AG04450 (cell line): ENCODE measurements at regions not wholly inside any gene's neighbourhood (a gene's known extent, or its start where the extent isn't known, plus 50 kb on each side); places are given as distances from the start of the nearest gene placed in this dataset.
"Not testable (repeated sequence)": the region's sequence is repeated elsewhere in the genome, so short reads cannot be mapped to it uniquely, and the experiment has no call there.

ENCODE experiments used
- CTCF ChIA-PET: fragments of 300-600, 350-600 bp; formaldehyde crosslinking; extraction: SDS; loops from one replicate; lab custom pipeline; 2022; ENCODE audit warnings: antibody characterized with exemption, inconsistent platforms; lab: Charles Lee
- POLR2A ChIA-PET: fragments of 350-600 bp; formaldehyde crosslinking; extraction: SDS; loops from one replicate; lab custom pipeline; 2021; ENCODE audit warnings: antibody characterized with exemption, inconsistent platforms; lab: Yijun Ruan, JAX
- DNase-seq: peaks from one replicate; pipeline ENCODE4 v3.0.0-alpha.2; 2011; ENCODE audit warnings: low read depth, low spot score
- H3K27ac ChIP-seq: one replicate; pipeline ENCODE4 v1.5.1; 2012; ENCODE audit warnings: low read depth, low read length, control low read depth
- H3K27me3 ChIP-seq: one replicate; pipeline ENCODE4 v1.6.0; 2012; ENCODE audit warnings: low read length; ENCODE audit not compliant: control insufficient read depth, insufficient read depth
- H3K4me3 ChIP-seq: 2 replicates; pipeline ENCODE4 v1.5.1; 2011; ENCODE audit warnings: mild to moderate bottlenecking, low read depth, low read length, control low read depth
- H3K9me3 ChIP-seq: 2 replicates; pipeline ENCODE4 v1.5.1; 2012; ENCODE audit warnings: low read length; ENCODE audit not compliant: control insufficient read depth, insufficient read depth
- TF ChIP-seq, protein P1 (sequence below): IDR thresholded peaks from 2 replicates; pipeline ENCODE4 v1.5.1; 2011; ENCODE audit warnings: low read depth, low read length, control low read depth, inconsistent platforms

DNA sequence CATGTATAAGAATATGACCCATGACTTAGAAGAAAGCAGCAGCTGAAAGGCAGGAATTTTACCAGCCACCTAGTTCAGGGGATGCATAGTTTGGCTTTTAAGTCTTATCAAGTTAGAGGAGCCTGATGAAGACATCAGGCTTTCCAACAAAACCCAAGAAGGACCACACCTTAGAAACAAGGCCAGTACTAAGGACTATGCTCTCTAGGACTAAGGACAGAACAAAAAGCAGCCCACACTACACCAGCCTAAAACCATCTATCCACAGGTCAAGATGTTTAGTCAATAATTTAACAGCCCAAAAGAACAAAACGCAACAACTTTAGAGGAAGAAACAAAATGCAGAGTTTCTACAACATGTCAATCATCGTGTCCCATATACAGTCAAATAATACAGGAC, 408.9 kb upstream of the RGMB start:
- H3K27me3 ChIP-seq: no peaks in the 10 kb centered on the region
- no peak for DNase-seq
- ChIA-PET POLR2A (no interaction called here), CTCF (interaction anchor here (3.5 kb wide), 1 partner anchor 404 kb away, joined by 14 read pairs; no protein-coding TSS in a partner anchor)
- H3K4me3 ChIP-seq: no peak overlapping the region
- H3K27ac ChIP-seq: no peak overlapping the region
- TF ChIP-seq, protein P1, sequence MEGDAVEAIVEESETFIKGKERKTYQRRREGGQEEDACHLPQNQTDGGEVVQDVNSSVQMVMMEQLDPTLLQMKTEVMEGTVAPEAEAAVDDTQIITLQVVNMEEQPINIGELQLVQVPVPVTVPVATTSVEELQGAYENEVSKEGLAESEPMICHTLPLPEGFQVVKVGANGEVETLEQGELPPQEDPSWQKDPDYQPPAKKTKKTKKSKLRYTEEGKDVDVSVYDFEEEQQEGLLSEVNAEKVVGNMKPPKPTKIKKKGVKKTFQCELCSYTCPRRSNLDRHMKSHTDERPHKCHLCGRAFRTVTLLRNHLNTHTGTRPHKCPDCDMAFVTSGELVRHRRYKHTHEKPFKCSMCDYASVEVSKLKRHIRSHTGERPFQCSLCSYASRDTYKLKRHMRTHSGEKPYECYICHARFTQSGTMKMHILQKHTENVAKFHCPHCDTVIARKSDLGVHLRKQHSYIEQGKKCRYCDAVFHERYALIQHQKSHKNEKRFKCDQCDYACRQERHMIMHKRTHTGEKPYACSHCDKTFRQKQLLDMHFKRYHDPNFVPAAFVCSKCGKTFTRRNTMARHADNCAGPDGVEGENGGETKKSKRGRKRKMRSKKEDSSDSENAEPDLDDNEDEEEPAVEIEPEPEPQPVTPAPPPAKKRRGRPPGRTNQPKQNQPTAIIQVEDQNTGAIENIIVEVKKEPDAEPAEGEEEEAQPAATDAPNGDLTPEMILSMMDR: no peak
- H3K9me3 ChIP-seq: peaks cover 5% of the 10 kb centered on the region; the same call in 1 of the 2 replicates

DNA sequence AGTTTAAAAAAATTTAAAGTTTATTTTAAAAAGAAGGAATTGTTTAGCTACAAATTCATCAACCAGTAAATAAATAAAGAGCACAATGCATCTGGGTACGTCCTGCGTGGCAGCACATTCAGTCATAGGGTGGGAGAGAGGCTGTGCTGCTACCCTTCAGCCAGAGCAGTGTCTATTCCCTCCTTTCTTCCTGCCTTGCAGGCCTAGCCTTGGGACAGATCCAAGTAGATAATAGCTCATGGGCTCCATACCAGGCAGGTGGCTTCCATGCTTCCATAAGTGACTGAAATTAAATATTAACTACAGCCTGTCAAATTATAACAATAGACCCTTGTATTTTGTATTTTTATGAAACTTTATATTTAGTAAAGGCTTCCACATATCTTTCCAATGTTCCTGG, 408.3 kb upstream of the RGMB start:
- Histone ChIP-seq H3K27me3 (no peaks in the 10 kb centered on the region), H3K9me3 (peaks cover 5% of the 10 kb centered on the region; the same call in 1 of the 2 replicates), H3K4me3 (no peak overlapping the region), H3K27ac (no peak overlapping the region)
- POLR2A ChIA-PET: no interaction called here
- TF ChIP-seq, protein P1: no peak
- DNase-seq: no peak
- CTCF ChIA-PET: interaction anchor here (3.5 kb wide), 1 partner anchor 404 kb away, joined by 14 read pairs; no protein-coding TSS in a partner anchor

DNA sequence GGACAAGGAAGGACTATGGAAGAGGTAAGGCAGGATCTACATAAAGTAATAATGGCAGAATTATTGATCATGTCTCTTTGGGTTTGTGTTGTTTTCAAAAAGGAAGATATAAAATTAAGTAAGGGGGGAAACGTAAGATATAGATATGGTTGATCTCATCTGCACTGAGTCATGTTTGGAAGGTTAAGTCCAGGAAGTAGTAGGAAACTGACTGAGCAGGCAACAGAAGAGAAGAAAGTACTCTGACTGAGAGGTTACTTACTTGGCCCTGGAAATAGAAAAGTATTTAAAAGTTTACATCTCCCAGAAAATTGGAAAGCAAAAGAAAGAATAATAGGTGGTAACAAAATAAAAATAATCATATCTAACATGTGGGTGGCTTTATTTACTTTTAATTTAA, 405.3 kb upstream of the RGMB start:
- no peak for DNase-seq
- H3K9me3 ChIP-seq: no peaks in the 10 kb centered on the region
- no peaks in the 10 kb centered on the region for H3K27me3 ChIP-seq
- H3K27ac ChIP-seq: no peak overlapping the region
- CTCF ChIA-PET: no interaction called here
- TF ChIP-seq, protein P1: no peak
- no peak overlapping the region for H3K4me3 ChIP-seq
- POLR2A ChIA-PET: no interaction called here

DNA sequence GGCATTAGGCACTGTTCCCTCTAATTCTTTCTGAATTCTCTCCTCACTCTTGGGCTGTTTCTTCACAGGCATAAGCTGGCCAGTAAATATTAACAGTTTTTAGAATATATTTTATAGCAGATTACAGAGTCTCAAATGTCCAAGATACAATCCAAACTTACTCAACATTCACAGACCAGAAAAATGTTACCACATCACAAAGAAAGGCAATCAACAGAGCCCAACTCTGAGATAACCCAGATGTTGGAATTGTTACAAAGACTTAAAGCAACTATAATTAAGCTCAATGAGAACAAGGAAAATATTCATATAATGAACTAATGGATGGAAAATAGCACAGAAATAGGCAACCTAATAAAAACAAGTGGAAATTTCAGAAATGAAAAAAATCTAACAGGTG, 401.1 kb upstream of the RGMB start:
- peak; percentile 2 for DNase-seq
- no peak overlapping the region for H3K4me3 ChIP-seq
- no peaks in the 10 kb centered on the region for H3K9me3 ChIP-seq
- H3K27me3 ChIP-seq: no peaks in the 10 kb centered on the region
- ChIA-PET POLR2A (interaction anchor here (0.8 kb wide), 1 partner anchor 83 kb away, joined by 3 read pairs; no protein-coding TSS in a partner anchor), CTCF (no interaction called here)
- TF ChIP-seq, protein P1: no peak
- no peak overlapping the region for H3K27ac ChIP-seq

DNA sequence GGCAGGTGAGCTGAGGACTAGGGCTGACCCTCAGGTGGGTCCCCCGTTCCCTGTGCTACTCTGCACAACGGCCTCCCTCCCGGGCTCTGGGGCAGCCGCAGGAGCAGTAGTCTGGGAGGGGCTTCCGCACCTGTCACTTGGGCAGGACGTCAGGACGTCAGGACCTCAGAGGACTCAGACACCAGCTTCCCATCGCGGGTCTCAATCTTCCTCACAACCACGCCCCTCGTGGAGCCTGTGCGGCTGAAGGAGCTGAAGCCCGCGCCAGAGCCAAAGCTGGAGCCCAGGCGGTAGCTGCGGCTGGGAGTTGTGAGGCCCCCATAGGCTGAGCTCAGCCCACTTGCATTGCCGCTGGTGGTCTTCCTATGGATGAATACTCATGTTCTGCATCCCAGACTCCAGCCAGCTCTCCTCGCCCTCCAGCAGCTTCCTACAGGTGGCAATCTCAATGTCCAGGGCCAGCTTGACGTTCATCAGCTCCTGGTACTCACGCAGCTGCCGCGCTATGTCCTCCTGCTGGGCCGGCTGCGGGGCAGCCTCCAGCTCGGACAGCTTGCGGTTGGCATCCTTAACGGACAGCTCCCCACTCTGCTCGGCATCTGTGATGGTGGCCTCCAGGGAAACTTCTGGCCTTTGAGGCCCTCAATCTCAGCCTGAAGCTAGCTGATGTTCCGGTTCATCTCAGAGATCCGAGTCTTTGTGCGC, 381.4 kb upstream of the RGMB start:
- TF ChIP-seq, protein P1: no peak
- H3K9me3 ChIP-seq: peaks cover 5% of the 10 kb centered on the region; the same call in 1 of the 2 replicates
- no peaks in the 10 kb centered on the region for H3K27me3 ChIP-seq
- H3K4me3 ChIP-seq: no peak overlapping the region
- no peak overlapping the region for H3K27ac ChIP-seq
- no peak for DNase-seq
- CTCF ChIA-PET: no interaction called here
- POLR2A ChIA-PET: no interaction called here

DNA sequence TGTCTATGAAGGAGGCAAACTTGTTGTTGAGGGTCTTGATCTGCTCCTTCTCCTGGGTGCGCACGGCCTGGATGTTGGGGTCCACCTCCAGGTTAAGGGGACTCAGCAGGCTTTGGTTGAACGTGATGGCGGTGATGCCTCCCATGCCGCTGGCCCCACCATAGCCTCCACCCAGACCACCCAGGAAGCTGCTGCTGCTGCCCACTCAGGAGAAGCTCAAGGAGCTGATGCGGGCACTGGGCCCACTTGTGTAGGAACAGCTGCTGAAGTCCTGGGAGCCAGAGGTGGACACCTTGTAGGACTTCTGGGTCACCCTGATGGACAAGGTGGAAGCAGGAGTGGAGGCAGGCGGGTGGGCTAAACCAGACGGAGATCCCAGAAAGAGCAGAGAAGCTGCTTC, 380.3 kb upstream of the RGMB start:
- DNase-seq, H3K27me3 ChIP-seq, CTCF ChIA-PET, H3K9me3 ChIP-seq, POLR2A ChIA-PET, H3K4me3 ChIP-seq, H3K27ac ChIP-seq: not testable (repeated sequence)
